GM23338 (cell line): ENCODE measurements at regions not wholly inside any gene's neighbourhood (a gene's known extent, or its start where the extent isn't known, plus 50 kb on each side); places are given as distances from the start of the nearest gene placed in this dataset.
"Not testable (repeated sequence)": the region's sequence is repeated elsewhere in the genome, so short reads cannot be mapped to it uniquely, and the experiment has no call there.

Experiments used
- ATAC-seq: fragments of 200-7000 bp; cut with Tn5 transposase; 3 replicates; pipeline ENCODE4 v1.9.1; 2020
- DNase-seq: peaks from one replicate; pipeline ENCODE4 v3.0.0-alpha.2; 2015; ENCODE audit warnings: low spot score
- H2AFZ ChIP-seq: fragments of 200-600 bp; sonication (generic); 2 replicates; pipeline ENCODE4 v1.8.0; 2016; ENCODE audit warnings: antibody characterized with exemption, mild to moderate bottlenecking, moderate library complexity
- H3F3A ChIP-seq: fragments of 200-600 bp; sonication (generic); replicated peaks from 2 replicates; pipeline ENCODE4 v1.8.0; 2017; ENCODE audit warnings: antibody characterized with exemption, mixed run types, low read depth
- H3K27ac ChIP-seq: fragments of 200-600 bp; sonication (generic); 2 replicates; pipeline ENCODE4 v1.6.1; 2016; ENCODE audit warnings: low read depth
- H3K27me3 ChIP-seq: fragments of 200-600 bp; sonication (generic); 2 replicates; pipeline ENCODE4 v1.8.0; 2016; ENCODE audit warnings: mild to moderate bottlenecking, mixed run types, moderate library complexity; ENCODE audit not compliant: insufficient read depth
- H3K36me3 ChIP-seq: fragments of 200-600 bp; sonication (generic); 2 replicates; pipeline ENCODE4 v1.8.0; 2016; ENCODE audit warnings: mild to moderate bottlenecking; ENCODE audit not compliant: insufficient read depth
- H3K4me1 ChIP-seq: fragments of 200-600 bp; sonication (generic); 2 replicates; pipeline ENCODE4 v1.8.0; 2016; ENCODE audit warnings: mild to moderate bottlenecking, moderate library complexity; ENCODE audit not compliant: insufficient read depth
- H3K4me2 ChIP-seq: fragments of 200-600 bp; sonication (generic); 2 replicates; pipeline ENCODE4 v1.7.1; 2017; ENCODE audit warnings: mixed run types
- H3K4me3 ChIP-seq: fragments of 200-600 bp; sonication (generic); 2 replicates; pipeline ENCODE4 v1.6.1; 2016; ENCODE audit warnings: mixed run types
- H3K79me2 ChIP-seq: fragments of 200-600 bp; sonication (generic); replicated peaks from 2 replicates; pipeline ENCODE4 v1.8.0; 2017; ENCODE audit warnings: mild to moderate bottlenecking; ENCODE audit not compliant: insufficient read depth
- H3K9me2 ChIP-seq: fragments of 200-600 bp; sonication (generic); 2 replicates; pipeline ENCODE4 v1.8.0; 2017; ENCODE audit not compliant: insufficient read depth
- H4K20me1 ChIP-seq: fragments of 200-600 bp; sonication (generic); replicated peaks from 2 replicates; pipeline ENCODE4 v1.8.0; 2017; ENCODE audit warnings: mild to moderate bottlenecking; ENCODE audit not compliant: insufficient read depth
- H3K27ac Mint-ChIP-seq: 2 replicates; pipeline ENCODE4 v1.8.0; 2020; ENCODE audit warnings: inconsistent platforms, mild to moderate bottlenecking, moderate library complexity, mixed read lengths
- H3K27me3 Mint-ChIP-seq: 3 replicates; pipeline ENCODE4 v1.8.0; 2022; ENCODE audit warnings: low read depth, mild to moderate bottlenecking, moderate library complexity, mixed read lengths, inconsistent platforms; ENCODE audit not compliant: insufficient read depth, poor library complexity
- H3K36me3 Mint-ChIP-seq: 3 replicates; pipeline ENCODE4 v1.8.0; 2021; ENCODE audit warnings: low read depth, mild to moderate bottlenecking, inconsistent platforms, moderate library complexity, mixed read lengths
- H3K4me1 Mint-ChIP-seq: 3 replicates; pipeline ENCODE4 v1.8.0; 2020; ENCODE audit warnings: mild to moderate bottlenecking, inconsistent platforms, mixed read lengths
- H3K4me3 Mint-ChIP-seq: 3 replicates; pipeline ENCODE4 v1.8.0; 2021; ENCODE audit warnings: moderate library complexity, mild to moderate bottlenecking, inconsistent platforms, mixed read lengths
- H3K9me3 Mint-ChIP-seq: 3 replicates; pipeline ENCODE4 v1.8.0; 2020; ENCODE audit warnings: moderate library complexity, mild to moderate bottlenecking, inconsistent platforms, mixed read lengths
- TF ChIP-seq, protein P1 (sequence below), 2 experiments: fragments of 200-600 bp in 1 of 2; sonication (generic) in 1 of 2; conservative IDR thresholded peaks; 2 replicates each; pipeline versions ENCODE4 v1.5.1 to v1.6.1; 2016 to 2017; ENCODE audit warnings: antibody characterized with exemption in 2 of 2, low read depth in 2 of 2, mild to moderate bottlenecking in 2 of 2, moderate library complexity in 1 of 2

DNA sequence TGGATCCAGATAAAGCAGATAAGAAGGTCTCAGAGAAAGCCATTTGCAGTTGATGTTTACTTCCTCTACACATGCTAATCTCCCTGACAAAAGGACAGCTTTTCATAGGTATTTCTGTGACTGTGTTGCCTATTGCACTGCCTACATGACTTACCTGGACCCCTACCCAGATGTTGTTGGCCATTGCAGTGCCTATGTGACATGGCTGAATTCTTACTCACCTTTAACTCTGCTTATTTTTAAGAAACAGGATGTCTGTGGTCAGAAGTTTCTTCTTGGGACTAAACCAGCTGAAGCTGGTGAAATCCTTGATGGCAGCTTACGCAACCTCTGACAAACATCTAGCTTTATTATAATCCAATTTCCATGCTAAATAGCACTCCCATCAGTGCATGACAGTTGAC, 50.7 kb downstream of the PPIAL4D start:
- not testable (repeated sequence) for H3K36me3 Mint-ChIP-seq, H3K4me2 ChIP-seq, H4K20me1 ChIP-seq

DNA sequence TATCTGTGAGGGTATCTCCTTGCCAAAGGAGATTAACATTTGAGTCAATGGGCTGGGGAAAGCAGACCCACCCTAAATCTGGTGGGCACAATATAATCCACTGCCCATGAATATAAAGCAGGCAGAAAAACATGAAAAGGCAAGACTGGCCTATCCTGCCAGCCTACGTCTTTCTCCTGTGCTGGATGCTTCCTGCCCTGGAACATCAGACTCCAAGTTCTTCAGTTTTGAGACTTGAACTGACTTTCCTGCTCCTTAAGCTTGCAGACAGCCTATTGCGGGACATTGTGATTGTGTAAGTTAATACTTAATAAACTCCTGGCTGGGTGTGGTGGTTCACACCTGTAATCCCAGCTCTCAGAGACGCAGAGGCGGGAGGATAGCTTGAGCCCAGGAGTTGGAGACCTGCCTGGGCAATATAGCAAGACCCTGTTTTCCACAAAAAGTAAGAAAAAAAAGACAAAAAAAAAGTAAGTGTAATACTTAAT, 52.4 kb downstream of the PPIAL4D start:
- not testable (repeated sequence) for H3K79me2 ChIP-seq

More for the DNA sequence above, 50.7 kb downstream of the PPIAL4D start:
- H3K4me1 Mint-ChIP-seq, DNase-seq, H3K9me2 ChIP-seq, H3K4me1 ChIP-seq, H3K9me3 Mint-ChIP-seq, H2AFZ ChIP-seq, H3F3A ChIP-seq, H3K27me3 ChIP-seq, H3K27me3 Mint-ChIP-seq, H3K4me3 ChIP-seq, H3K4me3 Mint-ChIP-seq, H3K79me2 ChIP-seq, H3K27ac Mint-ChIP-seq, H3K36me3 ChIP-seq, H3K27ac ChIP-seq: not testable (repeated sequence)
- ATAC-seq = peak; percentile 34; the same call in 2 of the 3 replicates

DNA sequence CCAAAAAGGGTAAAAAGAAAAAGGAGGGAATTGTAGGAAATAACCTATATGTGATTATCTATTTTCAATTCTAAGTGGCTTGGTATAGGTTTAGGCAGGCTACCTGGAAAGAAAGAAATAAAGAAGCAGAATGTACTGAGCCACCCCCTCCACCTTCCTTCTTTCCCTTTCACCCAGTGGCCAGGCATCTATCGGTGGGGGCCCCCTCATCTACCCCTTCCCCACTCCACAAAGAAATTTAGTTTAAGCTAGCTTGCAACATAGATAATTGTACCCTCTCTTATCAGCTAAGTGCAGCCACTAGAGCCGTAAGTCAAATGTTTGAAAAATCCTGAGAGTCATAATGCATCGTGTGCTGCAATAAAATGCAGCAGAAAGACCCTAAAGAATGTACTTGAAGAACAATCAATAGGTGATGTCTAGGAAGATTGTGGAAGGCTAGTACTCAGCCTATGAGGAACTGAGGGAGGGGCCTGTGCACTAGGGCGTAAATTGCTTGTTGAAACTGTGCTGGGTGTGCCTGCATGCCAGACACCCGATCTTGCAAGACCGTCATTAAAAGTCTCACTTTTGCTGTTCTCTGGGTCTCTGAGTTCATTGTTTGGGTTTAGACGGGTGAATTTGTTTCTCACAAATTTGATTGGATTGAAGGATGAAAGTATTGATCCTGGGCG, 53.0 kb downstream of the PPIAL4D start:
- not testable (repeated sequence) for H3K36me3 ChIP-seq, H3K4me1 Mint-ChIP-seq, H3F3A ChIP-seq, H3K9me3 Mint-ChIP-seq, H3K79me2 ChIP-seq, H3K4me1 ChIP-seq, H3K27me3 Mint-ChIP-seq, H3K27ac ChIP-seq, DNase-seq, H3K4me3 Mint-ChIP-seq, H3K4me2 ChIP-seq, H2AFZ ChIP-seq, H3K36me3 Mint-ChIP-seq, H4K20me1 ChIP-seq, H3K4me3 ChIP-seq, H3K9me2 ChIP-seq, ATAC-seq, H3K27me3 ChIP-seq, H3K27ac Mint-ChIP-seq

More for the DNA sequence above, 52.4 kb downstream of the PPIAL4D start:
- not testable (repeated sequence) for H3K4me3 Mint-ChIP-seq, H3K4me1 Mint-ChIP-seq, H3F3A ChIP-seq, H3K36me3 Mint-ChIP-seq, H2AFZ ChIP-seq, H3K27ac ChIP-seq, H3K27me3 ChIP-seq, ATAC-seq, H4K20me1 ChIP-seq, H3K36me3 ChIP-seq, H3K4me1 ChIP-seq, H3K4me2 ChIP-seq, DNase-seq, H3K9me3 Mint-ChIP-seq, H3K9me2 ChIP-seq, H3K27me3 Mint-ChIP-seq, H3K27ac Mint-ChIP-seq, H3K4me3 ChIP-seq

DNA sequence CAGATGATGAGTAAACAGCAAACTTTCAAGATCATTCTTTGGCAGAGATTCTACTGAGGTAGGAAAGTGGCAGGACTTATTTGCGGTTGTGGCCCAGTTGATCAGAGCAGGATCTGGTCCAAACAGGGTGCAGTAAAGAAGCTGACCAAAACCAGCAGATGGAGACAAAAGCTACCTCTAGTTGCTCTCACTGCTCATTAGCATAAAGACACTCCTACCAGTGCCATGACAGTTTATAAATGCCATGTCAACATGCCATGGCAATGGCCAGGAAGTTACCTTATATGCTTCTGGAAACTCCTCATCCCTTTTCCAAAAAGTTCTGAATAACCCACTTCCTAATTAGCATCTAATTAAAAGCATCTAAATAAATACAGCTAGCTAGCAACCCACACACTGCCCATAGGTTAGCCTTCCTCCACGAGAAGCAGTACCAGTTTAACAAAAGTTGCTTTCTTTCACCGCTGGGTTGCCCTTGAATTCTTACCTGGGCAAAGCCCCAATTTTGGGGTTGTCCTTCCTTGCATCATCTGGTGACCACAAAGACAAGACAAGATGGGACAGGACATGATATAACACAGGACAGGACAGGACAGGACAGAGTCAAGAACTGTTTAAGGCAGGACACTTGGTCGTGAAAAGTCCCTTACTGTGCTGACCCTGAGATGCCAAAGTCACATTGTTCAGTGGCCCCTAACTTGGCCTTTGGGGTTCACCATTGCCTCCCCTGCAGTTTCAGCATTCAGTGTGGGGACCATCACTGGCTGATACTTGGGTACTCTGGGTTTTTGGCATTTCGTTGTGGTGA, 59.2 kb downstream of the PPIAL4D start:
- H3K79me2 ChIP-seq, H4K20me1 ChIP-seq, H2AFZ ChIP-seq, DNase-seq, H3K36me3 ChIP-seq, H3K4me1 Mint-ChIP-seq, H3K4me3 Mint-ChIP-seq, H3K9me2 ChIP-seq, H3F3A ChIP-seq, H3K4me1 ChIP-seq, H3K9me3 Mint-ChIP-seq, H3K27ac ChIP-seq, H3K4me3 ChIP-seq, H3K27ac Mint-ChIP-seq, H3K27me3 Mint-ChIP-seq, H3K27me3 ChIP-seq, H3K36me3 Mint-ChIP-seq, H3K4me2 ChIP-seq: not testable (repeated sequence)
- peak; percentile 96 for ATAC-seq
- TF ChIP-seq, protein P1, sequence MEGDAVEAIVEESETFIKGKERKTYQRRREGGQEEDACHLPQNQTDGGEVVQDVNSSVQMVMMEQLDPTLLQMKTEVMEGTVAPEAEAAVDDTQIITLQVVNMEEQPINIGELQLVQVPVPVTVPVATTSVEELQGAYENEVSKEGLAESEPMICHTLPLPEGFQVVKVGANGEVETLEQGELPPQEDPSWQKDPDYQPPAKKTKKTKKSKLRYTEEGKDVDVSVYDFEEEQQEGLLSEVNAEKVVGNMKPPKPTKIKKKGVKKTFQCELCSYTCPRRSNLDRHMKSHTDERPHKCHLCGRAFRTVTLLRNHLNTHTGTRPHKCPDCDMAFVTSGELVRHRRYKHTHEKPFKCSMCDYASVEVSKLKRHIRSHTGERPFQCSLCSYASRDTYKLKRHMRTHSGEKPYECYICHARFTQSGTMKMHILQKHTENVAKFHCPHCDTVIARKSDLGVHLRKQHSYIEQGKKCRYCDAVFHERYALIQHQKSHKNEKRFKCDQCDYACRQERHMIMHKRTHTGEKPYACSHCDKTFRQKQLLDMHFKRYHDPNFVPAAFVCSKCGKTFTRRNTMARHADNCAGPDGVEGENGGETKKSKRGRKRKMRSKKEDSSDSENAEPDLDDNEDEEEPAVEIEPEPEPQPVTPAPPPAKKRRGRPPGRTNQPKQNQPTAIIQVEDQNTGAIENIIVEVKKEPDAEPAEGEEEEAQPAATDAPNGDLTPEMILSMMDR (conservative IDR thresholded peaks at IDR 0.05; ENCODE audit: low read depth in 2 of 2) = peak; percentile 11 to 28; a peak in 2 of 4 replicates

DNA sequence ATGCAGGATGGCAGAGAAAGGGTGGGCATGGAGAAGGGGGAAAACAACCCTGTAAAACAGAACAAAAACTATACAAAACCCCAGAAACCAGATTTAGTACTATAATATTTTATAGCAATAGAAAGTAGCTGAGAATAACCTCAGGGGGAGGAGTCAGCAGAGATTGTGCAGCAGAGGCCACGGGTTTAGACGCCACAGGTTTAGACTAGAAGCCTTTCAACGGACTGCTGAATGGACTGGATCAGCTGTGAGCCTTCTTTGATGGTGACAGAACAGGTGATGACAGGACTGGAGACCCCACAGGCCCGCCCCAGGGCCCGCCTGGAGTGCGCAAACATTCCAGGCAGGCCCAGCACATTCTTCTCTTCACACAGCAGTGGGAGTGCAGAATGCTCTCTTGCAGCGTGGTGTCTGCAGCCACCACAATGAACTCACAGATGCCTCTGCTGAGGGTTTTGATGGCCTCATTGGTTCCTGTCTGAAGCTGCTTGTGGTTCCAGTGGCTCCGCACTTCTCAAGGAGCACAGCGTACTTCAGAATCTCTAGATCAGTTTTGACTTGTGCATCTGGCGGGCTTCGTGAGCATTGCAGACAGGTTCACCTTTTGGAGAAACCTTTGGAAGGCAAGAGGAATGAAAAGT, 65.6 kb downstream of the PPIAL4D start:
- ATAC-seq = peak; percentile 54; the same call in 2 of the 3 replicates
- not testable (repeated sequence) for H3K4me3 Mint-ChIP-seq, H3K36me3 Mint-ChIP-seq, H3K79me2 ChIP-seq, H3K4me1 ChIP-seq, H3K4me1 Mint-ChIP-seq, H3K9me3 Mint-ChIP-seq, H3K27ac ChIP-seq, H3K27me3 Mint-ChIP-seq, H3K4me2 ChIP-seq, H3K4me3 ChIP-seq, H3K9me2 ChIP-seq, H3F3A ChIP-seq, H4K20me1 ChIP-seq, DNase-seq, H3K27ac Mint-ChIP-seq, H2AFZ ChIP-seq, H3K36me3 ChIP-seq, H3K27me3 ChIP-seq
